Spleen (tissue), 7 donors: ENCODE measurements at regions not wholly inside any gene's neighbourhood (a gene's known extent, or its start where the extent isn't known, plus 50 kb on each side); places are given as distances from the start of the nearest gene placed in this dataset.

ENCODE experiments used
- CTCF ChIP-seq, 11 experiments: fragments of 200-600 bp in 7 of 11; fragments of 450-650 bp in 4 of 11; sonication (generic) in 4 of 11; IDR thresholded peaks in 8 of 11; conservative IDR thresholded peaks in 3 of 11; 1 replicate in 7 of 11; 2 replicates in 4 of 11; pipeline versions ENCODE4 v1.4.0 to v1.8.0; 2016 to 2021; ENCODE audit warnings: antibody characterized with exemption in 11 of 11, inconsistent platforms in 4 of 11, mild to moderate bottlenecking in 1 of 11
- POLR2A ChIP-seq, 3 donors: fragments of 450-650 bp; IDR thresholded peaks; one replicate each; pipeline ENCODE4 v1.5.1; 2017; ENCODE audit warnings: antibody characterized with exemption in 3 of 3, mild to moderate bottlenecking in 1 of 3
- donor health status: DM: no; HTN: no; CAD: no; lungs with moderate emphysema.
- donor health status: DM: no; HTN: no; CAD: no.
- donor health status: DM: no; HTN: no; CAD: no.

DNA sequence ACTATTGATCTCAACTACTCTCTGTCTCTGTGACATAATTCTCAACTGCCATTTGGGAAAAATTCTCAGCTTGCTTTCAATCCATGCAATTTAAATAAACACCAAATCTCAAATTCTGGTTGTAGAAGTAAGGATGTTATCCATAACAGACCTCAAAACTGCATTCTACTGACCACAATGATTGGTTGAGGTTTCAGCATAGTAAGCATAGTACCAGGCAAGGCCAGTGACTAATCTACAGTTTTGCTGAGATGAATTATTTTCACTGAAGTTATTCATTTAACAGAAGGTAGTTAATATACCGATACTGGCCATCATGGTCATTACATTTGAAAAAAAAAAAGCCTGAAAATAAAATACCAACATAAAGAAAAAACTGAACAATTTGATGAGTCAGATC is 488.0 kb upstream of the CDH18 start:
- TF ChIP-seq POLR2A (IDR thresholded peaks at IDR 0.05) = no peak
- no peak for TF ChIP-seq CTCF (IDR thresholded peaks at IDR 0.05 in 8 of 11, conservative IDR thresholded peaks at IDR 0.05 in 3 of 11)
